SH-SY5Y (cell line): ENCODE measurements at regions not wholly inside any gene's neighbourhood (a gene's known extent, or its start where the extent isn't known, plus 50 kb on each side); places are given as distances from the start of the nearest gene placed in this dataset.

Source experiments
- GATA2 ChIP-seq: IDR thresholded peaks from 2 replicates; pipeline ENCODE4 v1.6.1; 2011; ENCODE audit warnings: mild to moderate bottlenecking, low read depth, low read length
- GATA3 ChIP-seq: IDR thresholded peaks from 2 replicates; pipeline ENCODE4 v1.6.1; 2011; ENCODE audit warnings: low read depth, mild to moderate bottlenecking, low read length, moderate library complexity

DNA sequence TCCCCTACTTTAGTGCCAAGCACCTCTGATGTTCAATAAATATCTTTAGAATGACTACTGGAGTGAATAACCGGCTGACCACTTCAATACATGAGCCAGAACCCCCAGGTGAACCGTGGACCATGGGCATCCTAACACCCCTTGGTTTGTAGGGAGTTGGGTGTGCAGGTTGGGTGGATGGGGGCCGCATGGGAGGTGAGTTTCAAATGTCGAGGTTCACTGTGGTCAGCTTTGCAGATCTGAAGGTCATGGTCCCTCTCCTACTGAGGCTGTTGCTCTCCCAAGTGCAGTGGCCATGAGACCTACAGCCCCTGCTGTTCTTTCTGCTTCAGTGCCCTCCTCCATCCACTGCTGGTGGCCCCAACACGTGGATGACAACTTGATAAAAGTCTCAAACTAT is 178.0 kb upstream of the MKI67 start:
- no peak for TF ChIP-seq GATA2
- no peak for TF ChIP-seq GATA3
